OCI-LY3 (cell line): ENCODE measurements at regions not wholly inside any gene's neighbourhood (a gene's known extent, or its start where the extent isn't known, plus 50 kb on each side); places are given as distances from the start of the nearest gene placed in this dataset.

Source experiments
- EZH2phosphoT487 ChIP-seq: fragments of 200-600 bp; shearing (Covaris generic); IDR thresholded peaks from 2 replicates; pipeline ENCODE4 v1.6.1; 2018; ENCODE audit warnings: antibody characterized with exemption, mixed run types, low read depth
- TF ChIP-seq, protein P1 (sequence below): fragments of 200-600, 300-600 bp; sonication (generic); IDR thresholded peaks from 2 replicates; pipeline ENCODE4 v1.5.1; 2014; ENCODE audit warnings: antibody characterized with exemption, low read length, low read depth

GRCh38 chr4:66223068-66223703 lies 552.9 kb upstream of the EPHA5 start:
- TF ChIP-seq, protein P1, sequence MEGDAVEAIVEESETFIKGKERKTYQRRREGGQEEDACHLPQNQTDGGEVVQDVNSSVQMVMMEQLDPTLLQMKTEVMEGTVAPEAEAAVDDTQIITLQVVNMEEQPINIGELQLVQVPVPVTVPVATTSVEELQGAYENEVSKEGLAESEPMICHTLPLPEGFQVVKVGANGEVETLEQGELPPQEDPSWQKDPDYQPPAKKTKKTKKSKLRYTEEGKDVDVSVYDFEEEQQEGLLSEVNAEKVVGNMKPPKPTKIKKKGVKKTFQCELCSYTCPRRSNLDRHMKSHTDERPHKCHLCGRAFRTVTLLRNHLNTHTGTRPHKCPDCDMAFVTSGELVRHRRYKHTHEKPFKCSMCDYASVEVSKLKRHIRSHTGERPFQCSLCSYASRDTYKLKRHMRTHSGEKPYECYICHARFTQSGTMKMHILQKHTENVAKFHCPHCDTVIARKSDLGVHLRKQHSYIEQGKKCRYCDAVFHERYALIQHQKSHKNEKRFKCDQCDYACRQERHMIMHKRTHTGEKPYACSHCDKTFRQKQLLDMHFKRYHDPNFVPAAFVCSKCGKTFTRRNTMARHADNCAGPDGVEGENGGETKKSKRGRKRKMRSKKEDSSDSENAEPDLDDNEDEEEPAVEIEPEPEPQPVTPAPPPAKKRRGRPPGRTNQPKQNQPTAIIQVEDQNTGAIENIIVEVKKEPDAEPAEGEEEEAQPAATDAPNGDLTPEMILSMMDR = no peak
- no peak for TF ChIP-seq EZH2phosphoT487
